ENCODE measurements at regions not wholly inside any gene's neighbourhood (a gene's known extent, or its start where the extent isn't known, plus 50 kb on each side); places are given as distances from the start of the nearest gene placed in this dataset.

GRCh38 chr9:12290166-12290869 lies 402.9 kb upstream of the TYRP1 start:
- TF ChIP-seq CTCF (IDR thresholded peaks at IDR 0.05; ENCODE audit: extremely low read depth in 1 of 2, insufficient read depth in 1 of 2, low read depth in 1 of 2, low read length in 2 of 2) (no peak), POLR2A (IDR thresholded peaks at IDR 0.05; ENCODE audit: low read depth, low read length) (no peak), EZH2 (IDR thresholded peaks at IDR 0.05; ENCODE audit: borderline replicate concordance, low read depth, low read length, severe bottlenecking) (no peak), POLR2AphosphoS5 (IDR thresholded peaks at IDR 0.05; ENCODE audit: insufficient read depth, low read depth, low read length) (no peak), FOS (IDR thresholded peaks at IDR 0.05; ENCODE audit: borderline replicate concordance, insufficient read depth, low read length) (no peak), MYC (IDR thresholded peaks at IDR 0.05; ENCODE audit: low read depth, low read length) (no peak), GATA2 (IDR thresholded peaks at IDR 0.05; ENCODE audit: insufficient read depth, insufficient read length, low read depth, low read length) (no peak), JUN (IDR thresholded peaks at IDR 0.05; ENCODE audit: borderline replicate concordance, insufficient read depth, insufficient read length, low read depth) (no peak)
- TF ChIP-seq, protein P1, sequence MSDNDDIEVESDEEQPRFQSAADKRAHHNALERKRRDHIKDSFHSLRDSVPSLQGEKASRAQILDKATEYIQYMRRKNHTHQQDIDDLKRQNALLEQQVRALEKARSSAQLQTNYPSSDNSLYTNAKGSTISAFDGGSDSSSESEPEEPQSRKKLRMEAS (IDR thresholded peaks at IDR 0.05; ENCODE audit: insufficient read depth, insufficient read length), result no peak
